Psoas muscle (tissue), 7 donors: ENCODE measurements at regions not wholly inside any gene's neighbourhood (a gene's known extent, or its start where the extent isn't known, plus 50 kb on each side); places are given as distances from the start of the nearest gene placed in this dataset.

Experiments used
- ATAC-seq, 4 donors: fragments of 200-7000 bp; cut with Tn5 transposase; one replicate each; pipeline ENCODE4 v1.9.1; 2020; ENCODE audit warnings: moderate library complexity in 3 of 4, mild to moderate bottlenecking in 2 of 4
- DNase-seq, 2 donors: peaks; one replicate each; pipeline ENCODE4 v3.0.0-alpha.2; 2020
- H3K27ac ChIP-seq: fragments of 200-600 bp; one replicate; pipeline ENCODE4 v1.8.0; 2022
- H3K27me3 ChIP-seq, 3 donors: fragments of 200-600 bp in 1 of 3; one replicate each; pipeline versions ENCODE4 v1.6.1 to v1.8.0; 2013 to 2022; ENCODE audit warnings: low read length in 2 of 3, mild to moderate bottlenecking in 2 of 3, moderate library complexity in 1 of 3; ENCODE audit not compliant: insufficient read depth in 3 of 3
- H3K36me3 ChIP-seq, 2 donors: fragments of 200-600 bp in 1 of 2; one replicate each; pipeline versions ENCODE4 v1.6.1 to v1.8.0; 2013 to 2022; ENCODE audit warnings: low read depth in 1 of 2, mild to moderate bottlenecking in 1 of 2, moderate library complexity in 1 of 2; ENCODE audit not compliant: insufficient read depth in 1 of 2
- H3K4me1 ChIP-seq: fragments of 200-600 bp; one replicate; pipeline ENCODE4 v1.8.0; 2022
- H3K4me3 ChIP-seq: fragments of 200-600 bp; one replicate; pipeline ENCODE4 v1.8.0; 2022; ENCODE audit warnings: mild to moderate bottlenecking
- H3K9me3 ChIP-seq: fragments of 200-600 bp; one replicate; pipeline ENCODE4 v1.8.0; 2022
- WGBS, 3 donors: extraction: QIAGEN DNeasy Blood & Tissue Kit; methylation state at CpG; one replicate each; pipeline versions ENCODE4 v1.1.6 to v1.1.7; 2013; 5-methylcytosine and 5-hydroxymethylcytosine counted together
- intact Hi-C, 2 donors: fragments of 100-400 bp; cut with DNase I; formaldehyde crosslinking; loops; one replicate each; pipeline versions ENCODE4 v1.11.0 to v1.14.2; 2022
- TF ChIP-seq, protein P1 (sequence below): fragments of 200-600 bp; IDR thresholded peaks from one replicate; pipeline ENCODE4 v1.8.0; 2022; ENCODE audit warnings: antibody characterized with exemption
- donor health status: healthy with polysubstance abuse.
- donor health status: DM: no; HTN: no; CAD: no; lungs with moderate emphysema.
- donor health status: Bipolar disorder and iron deficiency.
- donor health status: healthy.
- donor health status: DM: yes; HTN: yes; CAD: no.
- donor health status: DM: no; HTN: no; CAD: no.
- donor health status: DM: yes; HTN: yes; CAD: no.

- H3K36me3 ChIP-seq: no peaks in the 10 kb centered on the region
- ATAC-seq: no peak
- H3K9me3 ChIP-seq: no peaks in the 10 kb centered on the region
- H3K27me3 ChIP-seq: no peaks in the 10 kb centered on the region
- WGBS, 3 donors: 86 to 91% (median 88%) methylated on average over 2 of the region's 2 CpGs
- no peak overlapping the region for H3K27ac ChIP-seq
- no peak for DNase-seq
- TF ChIP-seq, protein P1, sequence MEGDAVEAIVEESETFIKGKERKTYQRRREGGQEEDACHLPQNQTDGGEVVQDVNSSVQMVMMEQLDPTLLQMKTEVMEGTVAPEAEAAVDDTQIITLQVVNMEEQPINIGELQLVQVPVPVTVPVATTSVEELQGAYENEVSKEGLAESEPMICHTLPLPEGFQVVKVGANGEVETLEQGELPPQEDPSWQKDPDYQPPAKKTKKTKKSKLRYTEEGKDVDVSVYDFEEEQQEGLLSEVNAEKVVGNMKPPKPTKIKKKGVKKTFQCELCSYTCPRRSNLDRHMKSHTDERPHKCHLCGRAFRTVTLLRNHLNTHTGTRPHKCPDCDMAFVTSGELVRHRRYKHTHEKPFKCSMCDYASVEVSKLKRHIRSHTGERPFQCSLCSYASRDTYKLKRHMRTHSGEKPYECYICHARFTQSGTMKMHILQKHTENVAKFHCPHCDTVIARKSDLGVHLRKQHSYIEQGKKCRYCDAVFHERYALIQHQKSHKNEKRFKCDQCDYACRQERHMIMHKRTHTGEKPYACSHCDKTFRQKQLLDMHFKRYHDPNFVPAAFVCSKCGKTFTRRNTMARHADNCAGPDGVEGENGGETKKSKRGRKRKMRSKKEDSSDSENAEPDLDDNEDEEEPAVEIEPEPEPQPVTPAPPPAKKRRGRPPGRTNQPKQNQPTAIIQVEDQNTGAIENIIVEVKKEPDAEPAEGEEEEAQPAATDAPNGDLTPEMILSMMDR: no peak
- H3K4me3 ChIP-seq: no peak overlapping the region
- intact Hi-C loops: loop anchor here in 1 of 2 donors (5.0 kb wide), 1 partner anchor 73 kb away; no protein-coding TSS in a partner anchor
- H3K4me1 ChIP-seq: peaks cover 4% of the 10 kb centered on the region
These were observed 53.1 kb upstream of the ATF3 start for GRCh38 chr1:212555426-212555825.

- no peaks in the 10 kb centered on the region for H3K9me3 ChIP-seq
- H3K27ac ChIP-seq: no peak overlapping the region
- H3K4me1 ChIP-seq: peaks cover 4% of the 10 kb centered on the region
- WGBS, 3 donors: 90 to 94% (median 92%) methylated on average over 3 of the region's 3 CpGs
- intact Hi-C loops: loop anchor here in 1 of 2 donors (5.0 kb wide), 1 partner anchor 75 kb away; no protein-coding TSS in a partner anchor
- TF ChIP-seq, protein P1: no peak
- no peaks in the 10 kb centered on the region for H3K36me3 ChIP-seq
- no peaks in the 10 kb centered on the region for H3K27me3 ChIP-seq
- ATAC-seq (no peak), DNase-seq (no peak)
- H3K4me3 ChIP-seq: no peak overlapping the region
These were observed 51.6 kb upstream of the ATF3 start for GRCh38 chr1:212556822-212557549.

DNA sequence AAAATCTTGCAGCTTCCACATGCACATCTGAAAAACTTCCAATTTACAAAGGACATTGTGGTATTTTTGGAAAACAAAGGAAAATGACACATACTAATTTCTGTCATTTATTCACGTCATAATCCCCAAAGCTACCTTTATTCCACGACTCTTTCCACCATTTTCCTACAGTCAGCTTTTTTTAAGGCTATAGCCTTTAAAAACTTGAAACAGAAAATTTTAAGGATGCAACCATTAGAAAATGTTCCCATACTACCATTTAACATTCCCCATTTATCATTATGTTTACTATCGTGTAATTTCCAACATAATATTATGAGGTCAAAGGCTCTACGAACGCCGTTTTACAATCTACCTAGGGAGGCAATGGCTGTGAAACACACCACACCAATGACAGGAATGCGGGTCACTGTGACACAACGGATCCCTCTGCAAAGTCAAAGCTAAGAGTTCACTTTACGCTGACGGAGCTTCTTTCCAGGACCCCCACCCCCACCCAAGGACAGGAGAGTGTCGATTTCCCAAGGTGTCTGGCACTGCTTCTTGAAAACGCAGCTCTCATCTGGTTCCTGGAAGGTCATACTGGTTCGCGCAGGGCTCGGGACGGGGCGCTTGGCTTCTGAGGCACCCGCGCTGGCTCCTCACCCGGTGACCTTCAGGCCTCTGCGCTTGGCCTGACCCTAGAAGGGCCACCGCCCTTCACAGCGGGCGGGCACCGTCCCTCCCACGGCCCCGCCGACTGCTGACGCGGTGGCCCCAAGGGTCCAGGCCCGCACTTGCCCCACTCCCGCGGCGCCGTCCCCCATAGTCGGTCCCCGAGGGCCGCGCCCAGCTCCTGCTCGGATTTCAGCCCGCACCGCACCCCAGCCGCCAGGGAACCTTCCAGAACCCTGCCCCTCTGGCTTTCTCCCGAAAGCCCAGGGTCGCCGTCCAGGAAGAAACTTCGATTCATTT lies 50.5 kb upstream of the ATF3 start:
- TF ChIP-seq, protein P1: no peak
- Histone ChIP-seq H3K9me3 (no peaks in the 10 kb centered on the region), H3K36me3 (no peaks in the 10 kb centered on the region), H3K4me1 (peaks cover 4% of the 10 kb centered on the region), H3K27ac (peak overlapping the region; percentile 83), H3K4me3 (peak overlapping the region; percentile 83), H3K27me3 (peaks cover 0 to 2% (median 0%) of the 10 kb centered on the region in 3 donors)
- 5 to 10% (median 10%) methylated on average over 45 to 47 of the region's 47 CpGs for WGBS, 3 donors
- DNase-seq (peak; percentile 71 to 76), ATAC-seq (peak; percentile 43 to 65 (median 57))
- intact Hi-C loops: loop anchor here in 1 of 2 donors (5.0 kb wide), 1 partner anchor 76 kb away; no protein-coding TSS in a partner anchor

DNA sequence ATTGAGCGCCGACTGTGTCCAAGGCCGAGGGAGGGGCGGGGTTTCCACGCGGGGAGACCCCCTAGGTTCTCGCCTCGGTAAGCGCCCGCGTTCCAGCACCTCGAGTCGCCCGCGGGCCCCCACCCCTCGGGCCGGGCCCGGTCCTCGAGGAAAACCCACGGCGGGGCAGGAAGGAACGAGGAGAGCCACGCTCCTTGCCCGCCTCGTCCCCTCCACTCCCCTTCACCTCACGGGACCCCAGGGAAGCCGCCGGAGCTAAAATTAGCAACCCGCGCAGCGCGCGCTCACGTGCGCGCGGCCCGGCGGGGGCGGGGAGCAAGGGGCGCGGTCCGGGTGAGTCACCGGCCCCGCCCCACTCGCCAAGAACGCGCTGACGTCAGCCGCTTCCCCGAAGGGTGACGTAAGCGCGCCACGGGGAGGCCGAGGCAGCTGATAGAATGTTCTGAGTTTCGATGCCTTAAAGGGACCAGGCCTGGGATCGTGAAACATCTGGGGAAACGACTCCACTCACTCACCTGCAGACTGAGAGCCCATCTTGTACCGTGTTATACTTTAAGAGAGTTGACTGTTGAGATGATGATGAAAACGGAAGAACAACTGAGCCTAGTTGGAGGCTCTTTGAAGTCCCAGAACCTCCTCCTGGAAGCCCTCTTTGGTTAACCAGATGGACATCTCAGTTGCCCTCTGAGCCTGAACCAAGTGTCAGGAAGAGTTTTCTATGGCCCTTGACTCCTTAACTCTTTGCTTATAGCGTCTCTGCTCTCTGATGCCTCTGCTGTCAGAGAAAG lies 49.7 kb upstream of the ATF3 start:
- ATAC-seq: peak; percentile 91 to 97 (median 94)
- no peaks in the 10 kb centered on the region for H3K9me3 ChIP-seq

More for the DNA sequence above, 49.7 kb upstream of the ATF3 start:
- Histone ChIP-seq H3K4me3 (peak overlapping the region; percentile 83), H3K4me1 (peaks cover 4% of the 10 kb centered on the region), H3K27me3 (peaks cover 0 to 2% (median 0%) of the 10 kb centered on the region in 3 donors), H3K27ac (peak overlapping the region; percentile 83), H3K36me3 (no peaks in the 10 kb centered on the region)
- DNase-seq: peak; percentile 93 to 95
- 2 to 3% (median 2%) methylated on average over 52 to 62 of the region's 62 CpGs for WGBS, 3 donors
- intact Hi-C loops: loop anchor here in 1 of 2 donors (5.0 kb wide), 1 partner anchor 77 kb away; no protein-coding TSS in a partner anchor
- TF ChIP-seq, protein P1: no peak
